H1 (cell line): ENCODE measurements at regions not wholly inside any gene's neighbourhood (a gene's known extent, or its start where the extent isn't known, plus 50 kb on each side); places are given as distances from the start of the nearest gene placed in this dataset.

Source experiments
- CTCF ChIA-PET: fragments of 300-600 bp; sonication (Branson Sonifier 250); formaldehyde crosslinking; loops from one replicate; lab custom pipeline; 2021; ENCODE audit not compliant: partially characterized antibody; lab: Charles Lee
- POLR2A ChIA-PET: fragments of 300-600 bp; sonication (Branson Sonifier 250); formaldehyde crosslinking; loops from one replicate; lab custom pipeline; 2021; ENCODE audit warnings: inconsistent platforms; ENCODE audit not compliant: partially characterized antibody; lab: Charles Lee
- DNase-seq, 2 experiments: peaks; one replicate each; pipeline versions ENCODE4 v3.0.0 to v3.0.0-alpha.2; 2010 to 2022; ENCODE audit warnings: low spot score in 2 of 2, low read depth in 1 of 2, mixed read lengths in 1 of 2
- FAIRE-seq: peaks from 2 replicates; lab custom pipeline; 2011; peaks lifted over from hg19 to GRCh38; lab: Jason Lieb, UNC
- H2AFZ ChIP-seq: 2 replicates; pipeline ENCODE4 v1.8.1; 2012; ENCODE audit warnings: low read length, inconsistent platforms
- H2AK5ac ChIP-seq: 2 replicates; pipeline ENCODE4 v1.6.1; 2013; ENCODE audit warnings: low read depth, low read length
- H2BK120ac ChIP-seq: replicated peaks from 2 replicates; pipeline ENCODE3; 2013; ENCODE audit warnings: low read depth, low read length, inconsistent platforms
- H2BK12ac ChIP-seq: 2 replicates; pipeline ENCODE4 v1.6.1; 2013; ENCODE audit warnings: low read depth, low read length
- H2BK15ac ChIP-seq: 2 replicates; pipeline ENCODE4 v1.6.1; 2013; ENCODE audit warnings: low read length
- H2BK20ac ChIP-seq: 2 replicates; pipeline ENCODE4 v1.6.1; 2013; ENCODE audit warnings: low read length
- H2BK5ac ChIP-seq: 2 replicates; pipeline ENCODE4 v1.6.1; 2013; ENCODE audit warnings: low read depth, low read length
- H3K14ac ChIP-seq: 2 replicates; pipeline ENCODE4 v1.6.1; 2013; ENCODE audit warnings: inconsistent platforms; ENCODE audit not compliant: insufficient read length
- H3K18ac ChIP-seq: 2 replicates; pipeline ENCODE4 v1.6.1; 2013; ENCODE audit warnings: low read length; ENCODE audit errors: extremely low read depth
- H3K23ac ChIP-seq: 2 replicates; pipeline ENCODE4 v1.6.1; 2013; ENCODE audit warnings: inconsistent platforms; ENCODE audit not compliant: insufficient read length
- H3K23me2 ChIP-seq: 2 replicates; pipeline ENCODE4 v1.6.1; 2013; ENCODE audit warnings: low read depth, low read length
- H3K27ac ChIP-seq: 2 replicates; pipeline ENCODE4 v1.6.1; 2011; ENCODE audit warnings: low read depth, low read length, inconsistent platforms
- H3K27me3 ChIP-seq, 4 experiments: replicated peaks in 1 of 4; 1 replicate in 1 of 4; 2 replicates in 3 of 4; pipeline versions ENCODE4 v1.6.1 to v1.8.1; 2011 to 2013; ENCODE audit warnings: low read length in 3 of 4, mild to moderate bottlenecking in 3 of 4, inconsistent platforms in 2 of 4, mixed read lengths in 2 of 4, moderate library complexity in 1 of 4; ENCODE audit not compliant: control insufficient read depth in 3 of 4, insufficient read depth in 3 of 4; ENCODE audit errors: extremely low read depth in 1 of 4
- H3K36me3 ChIP-seq, 4 experiments: 2 replicates each; pipeline versions ENCODE4 v1.6.1 to v1.8.1; 2011 to 2013; ENCODE audit warnings: mild to moderate bottlenecking in 4 of 4, low read length in 3 of 4, moderate library complexity in 2 of 4, control low read depth in 1 of 4, inconsistent platforms in 1 of 4; ENCODE audit not compliant: insufficient read depth in 4 of 4, control insufficient read depth in 2 of 4
- H3K4ac ChIP-seq: replicated peaks from 2 replicates; pipeline ENCODE3; 2013; ENCODE audit warnings: low read length, low read depth, mixed read lengths, inconsistent platforms; ENCODE audit not compliant: insufficient read length
- H3K4me1 ChIP-seq, 4 experiments: replicated peaks in 1 of 4; 1 replicate in 1 of 4; 2 replicates in 3 of 4; pipeline versions ENCODE4 v1.6.1 to v1.8.1; 2011 to 2013; ENCODE audit warnings: low read length in 3 of 4, inconsistent platforms in 2 of 4, mixed read lengths in 1 of 4; ENCODE audit not compliant: insufficient read depth in 4 of 4, control insufficient read depth in 3 of 4
- H3K4me2 ChIP-seq, 2 experiments: 2 replicates each; pipeline versions ENCODE4 v1.6.1 to v1.8.1; 2011 to 2013; ENCODE audit warnings: low read depth in 2 of 2, low read length in 2 of 2, control low read depth in 1 of 2, inconsistent platforms in 1 of 2, mild to moderate bottlenecking in 1 of 2; ENCODE audit not compliant: insufficient read depth in 1 of 2
- H3K4me3 ChIP-seq, 4 experiments: fragments of 200-600, 300-600 bp in 1 of 4; sonication (generic), shearing (Covaris generic), sonication (Bioruptor Twin) in 1 of 4; 2 replicates each; pipeline versions ENCODE4 v1.5.1 to v1.8.1; 2011 to 2016; ENCODE audit warnings: low read length in 4 of 4, low read depth in 3 of 4, control low read depth in 2 of 4, inconsistent platforms in 2 of 4, mild to moderate bottlenecking in 2 of 4, mixed read lengths in 1 of 4, moderate library complexity in 1 of 4; ENCODE audit not compliant: insufficient read depth in 2 of 4; ENCODE audit errors: extremely low read depth in 1 of 4
- H3K56ac ChIP-seq: replicated peaks from 2 replicates; pipeline ENCODE3; 2013; ENCODE audit warnings: low read depth, mild to moderate bottlenecking, mixed read lengths, low read length, inconsistent platforms; ENCODE audit not compliant: insufficient read length
- H3K79me1 ChIP-seq: 2 replicates; pipeline ENCODE4 v1.6.1; 2013; ENCODE audit warnings: low read depth, low read length, control low read depth
- H3K79me2 ChIP-seq, 2 experiments: 2 replicates each; pipeline versions ENCODE4 v1.6.1 to v1.8.1; 2012 to 2013; ENCODE audit warnings: low read length in 2 of 2, mild to moderate bottlenecking in 2 of 2, inconsistent platforms in 1 of 2; ENCODE audit not compliant: insufficient read depth in 2 of 2, control insufficient read depth in 1 of 2
- H3K9ac ChIP-seq, 4 experiments: replicated peaks in 1 of 4; 1 replicate in 1 of 4; 2 replicates in 3 of 4; pipeline versions ENCODE4 v1.6.1 to v1.8.1; 2011 to 2013; ENCODE audit warnings: low read depth in 3 of 4, low read length in 3 of 4, control low read depth in 2 of 4, mild to moderate bottlenecking in 2 of 4, moderate library complexity in 2 of 4, inconsistent platforms in 1 of 4; ENCODE audit errors: extremely low read depth in 1 of 4
- H3K9me3 ChIP-seq, 2 experiments: 2 replicates each; pipeline versions ENCODE4 v1.6.1 to v1.8.1; 2012 to 2013; ENCODE audit warnings: mild to moderate bottlenecking in 2 of 2, moderate library complexity in 2 of 2, control low read depth in 1 of 2, inconsistent platforms in 1 of 2, low read depth in 1 of 2, low read length in 1 of 2, mixed read lengths in 1 of 2; ENCODE audit not compliant: insufficient read depth in 2 of 2
- H4K20me1 ChIP-seq, 2 experiments: replicated peaks in 1 of 2; 2 replicates each; pipeline versions ENCODE3 to v1.8.1; 2011 to 2013; ENCODE audit warnings: inconsistent platforms in 2 of 2, low read length in 2 of 2, mild to moderate bottlenecking in 1 of 2; ENCODE audit not compliant: insufficient read depth in 2 of 2, control insufficient read depth in 1 of 2
- H4K5ac ChIP-seq: 2 replicates; pipeline ENCODE4 v1.6.1; 2013; ENCODE audit warnings: low read length, low read depth, mixed read lengths, inconsistent platforms; ENCODE audit not compliant: insufficient read length
- H4K8ac ChIP-seq: 2 replicates; pipeline ENCODE4 v1.8.0; 2013; ENCODE audit warnings: mild to moderate bottlenecking, moderate library complexity, low read length, inconsistent platforms; ENCODE audit not compliant: insufficient read depth; ENCODE audit errors: extremely low read depth
- H4K91ac ChIP-seq: replicated peaks from 2 replicates; pipeline ENCODE3; 2013; ENCODE audit warnings: low read length, mixed read lengths, inconsistent platforms; ENCODE audit not compliant: insufficient read length
- POLR2AphosphoS5 ChIP-seq: IDR thresholded peaks from 2 replicates; pipeline ENCODE4 v1.6.1; 2011; ENCODE audit warnings: low read depth, low read length
- SAP30 ChIP-seq: fragments of 300-600 bp; sonication (generic); IDR thresholded peaks from 2 replicates; pipeline ENCODE4 v1.7.1; 2012; ENCODE audit warnings: low read length, moderate library complexity, mild to moderate bottlenecking, inconsistent platforms; ENCODE audit not compliant: insufficient read depth, insufficient replicate concordance
- TCF12 ChIP-seq: IDR thresholded peaks from 2 replicates; pipeline ENCODE4 v1.6.1; 2011; ENCODE audit warnings: low read depth, mild to moderate bottlenecking, low read length
- WGBS, 2 experiments: shearing (Covaris generic) in 1 of 2; methylation state at CpG; one replicate each; pipeline versions ENCODE4 v1.1.6 to v1.1.7; 2013 to 2015; ENCODE audit warnings: low lambda C conversion rate in 2 of 2, mixed read lengths in 2 of 2, inconsistent platforms in 1 of 2, low coverage in 1 of 2, missing lambda C conversion rate in 1 of 2; ENCODE audit not compliant: insufficient replicate concordance in 2 of 2, insufficient coverage in 1 of 2, insufficient read length in 1 of 2; ENCODE audit errors: extremely low coverage in 1 of 2, missing lambda C conversion rate in 1 of 2; 5-methylcytosine and 5-hydroxymethylcytosine counted together

GRCh38 chr3:159898147-159898546 lies 90.5 kb upstream of the IL12A start:
- Histone ChIP-seq H3K27ac (no peak overlapping the region), H2BK12ac (no peak overlapping the region), H2AFZ (no peak overlapping the region), H4K91ac (no peak overlapping the region), H2BK5ac (no peak overlapping the region), H3K4me2 (no peak overlapping the region), H2BK120ac (no peak overlapping the region), H3K18ac (no peak overlapping the region), H3K36me3 (peaks cover 0 to 2% (median 0%) of the 10 kb centered on the region in 4 experiments; a peak in 2 of 8 replicates), H3K56ac (no peak overlapping the region), H2AK5ac (no peak overlapping the region), H3K79me1 (no peaks in the 10 kb centered on the region), H3K79me2 (no peaks in the 10 kb centered on the region), H3K9me3 (no peaks in the 10 kb centered on the region), H3K23ac (no peak overlapping the region), H2BK20ac (no peak overlapping the region), H3K27me3 (no peaks in the 10 kb centered on the region), H3K23me2 (no peaks in the 10 kb centered on the region), H3K14ac (no peak overlapping the region), H3K4ac (no peak overlapping the region), H4K5ac (no peak overlapping the region), H2BK15ac (no peak overlapping the region), H4K8ac (no peak overlapping the region), H4K20me1 (peaks cover 0 to 2% of the 10 kb centered on the region in 2 experiments), H3K4me3 (no peak overlapping the region), H3K4me1 (no peaks in the 10 kb centered on the region; a peak in 1 of 7 replicates), H3K9ac (no peak overlapping the region)
- ChIA-PET POLR2A (interaction anchor here (0.6 kb wide), 1 partner anchor 21 kb away, joined by 3 read pairs; no protein-coding TSS in a partner anchor), CTCF (interaction anchor here (0.9 to 4.2 kb wide), 7 partner anchors 9 to 141 kb away, joined by 3 to 29 read pairs (median 4); partner anchors contain the start of gene IL12A)
- 89% methylated on average over 2 of the region's 2 CpGs; no CpG with 5 or more reads in 1 of the 2 experiments for WGBS, 2 experiments
- TF ChIP-seq TCF12 (peak; percentile 91), SAP30 (no peak), POLR2AphosphoS5 (peak; percentile 52)
- FAIRE-seq (no peak), DNase-seq (no peak)
